Effector memory CD8-positive, alpha-beta T cell (primary cell): ENCODE measurements at regions not wholly inside any gene's neighbourhood (a gene's known extent, or its start where the extent isn't known, plus 50 kb on each side); places are given as distances from the start of the nearest gene placed in this dataset.
"Not testable (repeated sequence)": the region's sequence is repeated elsewhere in the genome, so short reads cannot be mapped to it uniquely, and the experiment has no call there.

ENCODE experiments used
- ATAC-seq: fragments of 150-1000 bp; cut with Tn5 transposase; replicated peaks from 2 replicates; pipeline ENCODE4 v1.10.0; 2021; ENCODE audit warnings: mild to moderate bottlenecking, moderate library complexity
- DNase-seq, 3 experiments: peaks; one replicate each; pipeline ENCODE4 v3.0.0; 2021
- H3K27ac Mint-ChIP-seq, 2 donors: one replicate each; pipeline ENCODE4 v1.8.0; 2022; ENCODE audit warnings: mild to moderate bottlenecking in 2 of 2, mixed read lengths in 2 of 2, moderate library complexity in 2 of 2
- H3K27me3 Mint-ChIP-seq, 2 donors: one replicate each; pipeline ENCODE4 v1.8.0; 2022; ENCODE audit warnings: mixed read lengths in 2 of 2
- H3K36me3 Mint-ChIP-seq: one replicate; pipeline ENCODE4 v1.8.0; 2022; ENCODE audit warnings: mild to moderate bottlenecking, moderate library complexity, mixed read lengths; ENCODE audit not compliant: insufficient read depth
- H3K4me1 Mint-ChIP-seq, 2 donors: one replicate each; pipeline ENCODE4 v1.8.0; 2022; ENCODE audit warnings: low read depth in 2 of 2, mixed read lengths in 2 of 2
- H3K4me3 Mint-ChIP-seq, 2 donors: one replicate each; pipeline ENCODE4 v1.8.0; 2022; ENCODE audit warnings: mild to moderate bottlenecking in 2 of 2, mixed read lengths in 2 of 2, moderate library complexity in 2 of 2
- H3K9me3 Mint-ChIP-seq, 2 donors: one replicate each; pipeline ENCODE4 v1.8.0; 2022; ENCODE audit warnings: mixed read lengths in 2 of 2

DNA sequence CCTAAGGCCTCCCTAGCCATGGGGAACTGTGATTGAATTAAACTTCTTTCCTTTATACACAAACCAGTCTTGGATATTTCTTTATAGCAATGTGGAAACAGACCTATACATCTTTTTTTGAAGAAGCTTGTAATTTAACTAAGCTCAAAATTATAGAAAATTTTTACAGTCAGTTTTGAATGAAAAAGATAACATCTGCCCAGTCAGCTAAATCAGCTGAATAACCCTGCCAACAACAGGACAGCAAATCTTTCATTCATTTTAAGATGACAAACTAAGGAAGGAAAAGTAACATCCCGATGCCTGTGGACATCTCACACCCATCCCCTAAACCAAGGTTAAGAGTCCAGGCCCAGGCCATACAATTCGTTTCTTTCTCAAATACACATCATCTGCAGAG lies 541.3 kb upstream of the SLC39A10 start:
- ATAC-seq = no peak

GRCh38 chr2:195108182-195108581 lies 548.8 kb upstream of the SLC39A10 start:
- no peaks in the 10 kb centered on the region for H3K9me3 Mint-ChIP-seq
- ATAC-seq = no peak
- no peak for DNase-seq
- no peak overlapping the region for H3K27ac Mint-ChIP-seq
- H3K4me3 Mint-ChIP-seq = no peak overlapping the region
- no peaks in the 10 kb centered on the region for H3K4me1 Mint-ChIP-seq
- no peaks in the 10 kb centered on the region for H3K36me3 Mint-ChIP-seq
- no peaks in the 10 kb centered on the region for H3K27me3 Mint-ChIP-seq

More for the DNA sequence above, 541.3 kb upstream of the SLC39A10 start:
- no peaks in the 10 kb centered on the region for H3K36me3 Mint-ChIP-seq
- H3K4me3 Mint-ChIP-seq = no peak overlapping the region
- no peak overlapping the region for H3K27ac Mint-ChIP-seq
- no peaks in the 10 kb centered on the region for H3K4me1 Mint-ChIP-seq
- no peak for DNase-seq
- H3K27me3 Mint-ChIP-seq = no peaks in the 10 kb centered on the region
- no peaks in the 10 kb centered on the region for H3K9me3 Mint-ChIP-seq

- no peak for DNase-seq
- Mint-ChIP-seq H3K27ac (no peak overlapping the region), H3K27me3 (no peaks in the 10 kb centered on the region), H3K9me3 (no peaks in the 10 kb centered on the region), H3K4me1 (no peaks in the 10 kb centered on the region), H3K4me3 (no peak overlapping the region), H3K36me3 (no peaks in the 10 kb centered on the region)
- no peak for ATAC-seq
These were observed 550.2 kb upstream of the SLC39A10 start for GRCh38 chr2:195106681-195107380.

GRCh38 chr2:195105581-195105980 lies 551.4 kb upstream of the SLC39A10 start:
- ATAC-seq (no peak), DNase-seq (no peak)
- H3K4me1 Mint-ChIP-seq = no peaks in the 10 kb centered on the region

DNA sequence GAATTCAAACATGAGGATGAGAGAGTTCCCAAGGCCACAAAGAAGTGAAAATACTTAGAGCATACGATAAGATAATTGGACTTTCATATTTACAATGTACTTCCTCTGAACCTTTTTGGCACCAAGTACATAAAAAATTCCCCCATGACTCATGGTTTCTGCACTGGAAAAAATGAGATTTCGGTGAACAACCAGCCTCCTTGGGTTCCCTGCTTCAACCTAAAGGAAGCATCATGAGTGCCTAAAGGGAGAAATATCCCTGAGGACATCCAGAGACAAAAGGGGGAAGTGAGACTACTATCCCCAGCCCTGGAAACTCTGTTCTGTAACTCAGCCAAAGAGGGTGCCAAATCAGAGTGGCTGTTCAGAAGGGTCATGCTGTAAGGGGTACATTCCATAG lies 562.7 kb upstream of the SLC39A10 start:
- Mint-ChIP-seq H3K4me3 (no peak overlapping the region), H3K9me3 (no peaks in the 10 kb centered on the region), H3K27me3 (peaks cover 0 to 16% of the 10 kb centered on the region in 2 donors), H3K4me1 (no peaks in the 10 kb centered on the region), H3K36me3 (no peaks in the 10 kb centered on the region), H3K27ac (no peak overlapping the region)
- no peak for DNase-seq
- ATAC-seq = no peak

More at GRCh38 chr2:195105581-195105980, 551.4 kb upstream of the SLC39A10 start:
- Mint-ChIP-seq H3K27me3 (no peaks in the 10 kb centered on the region), H3K4me3 (no peak overlapping the region), H3K9me3 (no peaks in the 10 kb centered on the region), H3K36me3 (no peaks in the 10 kb centered on the region), H3K27ac (no peak overlapping the region)

GRCh38 chr2:195092341-195092740 lies 564.7 kb upstream of the SLC39A10 start:
- Mint-ChIP-seq H3K27ac (no peak overlapping the region), H3K9me3 (no peaks in the 10 kb centered on the region), H3K27me3 (peaks cover 0 to 16% of the 10 kb centered on the region in 2 donors), H3K4me3 (no peak overlapping the region), H3K4me1 (no peaks in the 10 kb centered on the region), H3K36me3 (no peaks in the 10 kb centered on the region)
- no peak for ATAC-seq
- DNase-seq = no peak

GRCh38 chr2:195072806-195073205 lies 584.2 kb upstream of the SLC39A10 start:
- not testable (repeated sequence) for H3K36me3 Mint-ChIP-seq, H3K4me3 Mint-ChIP-seq, DNase-seq, H3K27ac Mint-ChIP-seq, ATAC-seq, H3K4me1 Mint-ChIP-seq
- H3K9me3 Mint-ChIP-seq = peaks cover 2 to 20% of the 10 kb centered on the region in 2 donors
- peaks cover 10 to 23% of the 10 kb centered on the region in 2 donors for H3K27me3 Mint-ChIP-seq

GRCh38 chr2:195057001-195057400 lies 600.0 kb upstream of the SLC39A10 start:
- no peak for ATAC-seq
- Mint-ChIP-seq H3K4me3 (no peak overlapping the region), H3K27ac (no peak overlapping the region)

GRCh38 chr2:195055996-195056395 lies 601.0 kb upstream of the SLC39A10 start:
- Mint-ChIP-seq H3K36me3 (no peaks in the 10 kb centered on the region), H3K9me3 (no peaks in the 10 kb centered on the region), H3K27me3 (no peaks in the 10 kb centered on the region), H3K27ac (no peak overlapping the region), H3K4me1 (no peaks in the 10 kb centered on the region), H3K4me3 (no peak overlapping the region)
- DNase-seq (no peak), ATAC-seq (no peak)

More at GRCh38 chr2:195057001-195057400, 600.0 kb upstream of the SLC39A10 start:
- no peak for DNase-seq
- no peaks in the 10 kb centered on the region for H3K4me1 Mint-ChIP-seq
- H3K36me3 Mint-ChIP-seq = no peaks in the 10 kb centered on the region
- H3K27me3 Mint-ChIP-seq = no peaks in the 10 kb centered on the region
- no peaks in the 10 kb centered on the region for H3K9me3 Mint-ChIP-seq

DNA sequence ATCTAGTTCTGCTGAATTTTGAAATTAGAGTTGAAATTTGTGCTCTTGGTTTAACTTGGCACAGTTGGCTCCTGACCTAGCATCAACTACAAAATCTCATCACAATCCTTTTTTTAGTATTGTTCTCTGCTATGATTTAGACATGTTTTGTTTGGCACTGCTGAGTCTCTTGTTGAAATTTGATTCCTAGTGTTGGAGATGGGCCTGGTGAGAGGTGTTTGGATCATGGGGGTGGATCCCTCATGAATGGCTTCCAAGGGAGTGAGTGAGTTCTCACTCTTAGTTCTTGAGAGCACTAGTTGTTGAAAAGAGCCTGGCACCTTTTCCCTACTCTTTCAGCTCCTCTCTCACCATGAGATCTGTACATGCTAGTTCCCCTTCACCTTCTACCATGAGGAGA lies 605.6 kb upstream of the SLC39A10 start:
- Mint-ChIP-seq H3K36me3 (no peaks in the 10 kb centered on the region), H3K27me3 (no peaks in the 10 kb centered on the region), H3K9me3 (no peaks in the 10 kb centered on the region), H3K4me3 (no peak overlapping the region), H3K27ac (no peak overlapping the region), H3K4me1 (no peaks in the 10 kb centered on the region)
- no peak for ATAC-seq
- no peak for DNase-seq

GRCh38 chr2:195049372-195050031 lies 607.5 kb upstream of the SLC39A10 start:
- ATAC-seq (no peak), DNase-seq (no peak)
- H3K9me3 Mint-ChIP-seq = no peaks in the 10 kb centered on the region
- H3K27ac Mint-ChIP-seq = no peak overlapping the region
- H3K4me3 Mint-ChIP-seq = no peak overlapping the region
- no peaks in the 10 kb centered on the region for H3K4me1 Mint-ChIP-seq
- H3K36me3 Mint-ChIP-seq = no peaks in the 10 kb centered on the region
- no peaks in the 10 kb centered on the region for H3K27me3 Mint-ChIP-seq

GRCh38 chr2:195047955-195048354 lies 609.1 kb upstream of the SLC39A10 start:
- H3K27ac Mint-ChIP-seq = no peak overlapping the region
- no peak for ATAC-seq
- DNase-seq = no peak
- H3K9me3 Mint-ChIP-seq = no peaks in the 10 kb centered on the region
- H3K27me3 Mint-ChIP-seq = no peaks in the 10 kb centered on the region
- H3K4me3 Mint-ChIP-seq = no peak overlapping the region
- no peaks in the 10 kb centered on the region for H3K36me3 Mint-ChIP-seq
- no peaks in the 10 kb centered on the region for H3K4me1 Mint-ChIP-seq

DNA sequence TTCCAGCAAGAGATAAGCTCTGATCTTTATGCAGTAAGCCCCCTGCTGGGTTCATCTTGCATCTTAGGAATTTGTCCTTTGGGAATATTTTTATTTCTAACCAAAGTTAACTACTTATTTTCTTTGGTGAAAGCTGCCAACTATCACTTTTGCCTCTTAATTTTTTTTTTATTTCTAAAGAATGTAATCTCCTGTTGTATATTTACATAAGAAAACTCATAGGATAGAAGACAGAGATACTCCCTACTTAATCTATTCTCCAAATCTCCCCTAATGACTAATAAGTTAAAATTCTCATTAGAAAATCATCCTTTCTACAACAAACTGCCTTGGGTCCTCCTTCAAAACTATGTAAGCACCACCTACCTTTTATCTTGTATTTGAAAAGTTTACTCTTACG lies 612.2 kb upstream of the SLC39A10 start:
- no peak overlapping the region for H3K4me3 Mint-ChIP-seq
- ATAC-seq (no peak), DNase-seq (no peak)
- H3K27ac Mint-ChIP-seq = no peak overlapping the region
- H3K36me3 Mint-ChIP-seq = no peaks in the 10 kb centered on the region
- no peaks in the 10 kb centered on the region for H3K27me3 Mint-ChIP-seq
- H3K4me1 Mint-ChIP-seq = no peaks in the 10 kb centered on the region
- H3K9me3 Mint-ChIP-seq = no peaks in the 10 kb centered on the region

GRCh38 chr2:195038153-195038552 lies 618.9 kb upstream of the SLC39A10 start:
- H3K4me3 Mint-ChIP-seq = no peak overlapping the region
- no peak for ATAC-seq
- no peaks in the 10 kb centered on the region for H3K4me1 Mint-ChIP-seq
- H3K36me3 Mint-ChIP-seq = no peaks in the 10 kb centered on the region
- H3K27me3 Mint-ChIP-seq = no peaks in the 10 kb centered on the region
- no peak for DNase-seq
- no peak overlapping the region for H3K27ac Mint-ChIP-seq
- H3K9me3 Mint-ChIP-seq = no peaks in the 10 kb centered on the region
